GM21723 (cell line): ENCODE measurements at regions not wholly inside any gene's neighbourhood (a gene's known extent, or its start where the extent isn't known, plus 50 kb on each side); places are given as distances from the start of the nearest gene placed in this dataset.

ENCODE experiments used
- ATAC-seq: cut with Tn5 transposase; IDR thresholded peaks from one replicate; pipeline ENCODE4 v1.9.1; 2021; ENCODE audit warnings: mild to moderate bottlenecking, moderate library complexity; ENCODE audit not compliant: unreplicated experiment

- no peak for ATAC-seq
These were observed 208.3 kb downstream of the GXYLT1 start for GRCh38 chr12:41936333-41936732.

- ATAC-seq: no peak
These were observed 208.8 kb downstream of the GXYLT1 start for GRCh38 chr12:41935911-41936310.

DNA sequence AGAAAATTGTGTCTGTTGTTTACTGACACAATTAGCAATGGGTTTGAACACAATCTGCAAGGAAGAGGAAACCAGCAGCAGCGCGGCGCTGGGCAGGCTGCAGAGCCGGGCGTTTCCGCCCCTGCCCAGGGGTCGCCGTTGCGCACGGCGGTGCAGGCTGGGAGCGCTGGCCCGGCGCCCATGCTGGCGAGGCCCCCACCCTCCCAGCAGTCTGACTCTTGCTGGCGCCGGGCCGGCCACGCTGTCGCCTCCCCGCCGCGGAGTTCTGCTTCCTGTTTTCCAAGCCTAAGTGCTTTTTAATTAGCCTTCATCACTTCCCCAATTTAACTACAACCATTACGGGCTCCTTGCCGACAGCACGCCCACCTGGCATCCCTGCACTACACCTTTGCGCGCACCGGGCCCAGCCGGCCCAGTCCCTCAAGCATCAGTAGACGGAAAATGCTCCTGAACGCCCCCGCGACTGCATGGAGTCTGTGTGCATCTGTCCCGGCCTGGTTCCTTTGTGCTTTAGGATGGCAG is 212.1 kb downstream of the GXYLT1 start:
- ATAC-seq: no peak

DNA sequence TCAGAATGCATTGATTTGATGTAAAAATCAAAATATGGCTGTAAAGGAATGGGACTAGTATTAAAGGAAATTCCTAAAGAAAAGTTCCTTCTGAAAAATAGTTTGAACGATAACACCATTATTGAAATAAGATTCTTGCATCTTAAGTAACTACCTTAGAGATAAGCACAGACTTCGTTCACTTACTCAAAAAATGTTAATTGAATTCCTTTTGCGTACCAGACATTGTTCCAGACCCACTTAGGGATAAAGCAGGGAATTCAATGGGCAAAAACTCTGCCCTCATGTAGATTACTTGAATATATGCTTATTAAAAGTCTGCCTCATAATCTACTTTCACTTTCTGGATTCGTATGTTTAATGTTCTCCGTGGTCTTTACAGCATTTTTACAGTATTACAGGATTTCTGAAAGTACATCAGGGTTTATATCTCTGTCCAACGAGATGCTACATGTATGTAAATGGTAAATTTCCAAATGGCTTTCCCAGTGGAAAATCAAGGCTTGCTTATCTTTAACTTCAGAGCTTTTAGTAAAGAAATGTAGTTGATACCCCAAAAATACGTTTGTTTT is 213.7 kb downstream of the GXYLT1 start:
- ATAC-seq: no peak

- ATAC-seq: no peak
These were observed 220.6 kb downstream of the GXYLT1 start for GRCh38 chr12:41924111-41924510.

- no peak for ATAC-seq
These were observed 221.3 kb downstream of the GXYLT1 start for GRCh38 chr12:41923351-41923750.

DNA sequence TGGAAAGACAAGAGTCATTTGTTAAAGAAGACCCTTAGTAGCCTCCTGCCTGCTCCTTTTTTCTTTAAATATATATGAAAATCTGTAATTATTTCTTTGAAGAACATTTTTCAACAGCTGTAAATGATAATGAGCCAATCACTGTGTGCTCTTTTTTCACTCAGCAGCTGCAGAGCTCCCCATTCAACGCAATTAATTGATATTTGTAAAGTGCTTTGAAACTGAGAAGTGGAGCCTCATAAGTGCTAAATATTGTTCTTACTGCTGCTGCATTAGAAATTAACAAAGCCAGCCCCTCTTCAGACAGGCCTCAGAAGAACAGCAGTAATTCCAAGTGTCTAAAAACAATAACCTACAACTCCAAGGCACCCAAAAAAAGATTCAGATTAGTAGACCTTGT is 224.3 kb downstream of the GXYLT1 start:
- no peak for ATAC-seq

DNA sequence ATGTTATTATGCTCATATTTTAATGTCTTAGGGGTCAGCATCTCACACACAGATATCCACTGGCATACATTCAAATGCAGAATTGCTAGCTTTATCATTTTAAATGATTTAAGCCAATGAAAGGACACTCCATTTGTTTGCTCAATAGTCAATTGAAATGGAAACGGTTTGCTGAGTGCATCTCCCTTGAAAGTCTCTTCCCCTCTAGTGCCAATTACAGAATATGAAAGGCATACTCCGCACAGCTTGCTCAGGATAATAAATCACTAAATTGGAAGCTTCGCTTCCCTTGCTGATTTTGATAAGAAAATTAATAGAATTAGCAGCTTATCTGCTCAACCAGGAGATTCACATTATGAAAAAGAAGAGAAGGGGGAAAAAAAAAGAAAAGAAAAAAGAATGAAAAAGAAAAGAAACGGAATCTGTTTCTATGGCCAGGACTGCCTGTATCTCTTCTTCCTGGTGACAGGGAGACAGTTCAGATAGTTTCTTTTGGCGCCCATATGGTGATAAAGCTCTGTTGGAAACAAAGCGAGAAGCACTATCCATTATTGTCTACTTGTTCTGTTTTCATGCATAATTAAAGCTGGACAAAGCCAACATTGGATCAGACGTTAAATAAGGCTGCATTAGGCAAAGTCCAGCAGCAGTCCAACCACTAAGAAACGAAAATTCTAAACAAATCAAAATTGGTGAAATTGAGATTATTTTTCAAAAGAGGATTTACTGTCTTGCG is 225.0 kb downstream of the GXYLT1 start:
- ATAC-seq: no peak

DNA sequence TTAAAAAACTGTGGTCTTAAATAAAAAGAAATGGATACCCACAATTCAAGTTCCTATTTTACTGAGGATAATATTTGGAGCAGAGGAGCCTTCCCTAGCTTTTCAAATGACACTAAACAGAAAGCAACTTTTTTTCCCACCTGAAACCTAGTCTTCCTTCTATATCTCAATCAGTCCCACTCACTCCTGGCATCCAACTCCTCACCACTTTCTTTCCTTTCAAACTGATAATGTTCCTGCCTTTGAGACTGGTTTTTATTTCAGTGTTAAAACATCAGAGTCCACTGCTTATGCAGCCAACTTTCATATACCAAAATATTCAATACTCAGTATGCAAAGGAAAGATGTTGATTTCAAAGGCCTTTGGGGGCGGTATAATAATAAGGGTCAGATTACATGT is 225.6 kb downstream of the GXYLT1 start:
- ATAC-seq: no peak

DNA sequence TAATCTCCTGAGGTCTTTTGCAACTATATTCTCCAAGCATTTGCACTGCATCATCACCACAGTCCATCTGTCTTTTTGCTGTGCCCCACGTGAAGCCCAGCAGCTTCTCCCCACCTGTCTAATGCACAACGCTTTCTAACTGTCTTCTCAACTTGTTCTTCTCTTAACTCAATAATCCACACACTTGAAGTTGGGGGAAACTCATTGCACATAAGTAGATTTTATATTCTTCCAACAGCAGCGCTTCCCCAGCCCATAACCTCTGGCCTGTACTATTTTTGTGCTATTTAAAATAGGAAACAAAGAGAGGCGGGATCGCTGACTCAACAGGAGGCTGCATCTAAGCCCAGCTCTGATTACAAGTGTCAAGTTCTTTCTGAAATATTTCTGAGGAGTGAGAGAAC is 226.7 kb downstream of the GXYLT1 start:
- no peak for ATAC-seq

- peak; percentile 67 for ATAC-seq
These were observed 227.5 kb downstream of the GXYLT1 start for GRCh38 chr12:41917181-41917580.

DNA sequence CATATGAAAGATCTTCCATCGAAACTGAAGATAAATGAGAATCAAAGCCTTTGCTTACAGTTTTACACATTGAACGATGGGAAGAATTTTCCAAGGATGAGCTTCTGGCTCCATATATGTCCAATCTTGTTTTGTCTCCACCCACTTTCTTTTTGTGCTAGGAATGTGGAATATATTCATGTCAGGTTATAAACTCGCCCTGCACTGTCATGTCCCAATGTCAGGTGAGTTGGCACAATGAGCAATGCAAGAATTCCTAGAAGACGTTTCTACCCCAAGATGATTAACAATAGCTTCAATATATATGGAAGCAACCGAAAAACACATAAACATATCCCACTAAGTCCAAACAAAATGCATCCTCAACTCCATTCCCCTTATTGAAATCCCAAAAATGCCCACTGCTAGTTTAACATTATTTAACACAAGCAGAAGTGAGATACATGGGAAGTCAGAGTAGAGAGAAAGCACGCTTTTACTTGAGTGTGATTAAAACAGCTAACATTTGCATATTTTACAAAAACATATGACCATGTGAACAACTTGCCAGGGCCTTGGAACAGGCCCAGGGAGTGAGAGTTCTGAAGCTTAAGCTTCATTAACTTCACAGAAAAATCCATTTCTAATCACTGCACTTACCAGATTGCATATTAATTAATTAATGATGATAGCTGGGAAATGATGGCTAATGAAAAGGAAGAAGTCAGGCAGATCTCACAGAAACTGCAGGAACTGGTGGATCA is 233.9 kb downstream of the GXYLT1 start:
- no peak for ATAC-seq

DNA sequence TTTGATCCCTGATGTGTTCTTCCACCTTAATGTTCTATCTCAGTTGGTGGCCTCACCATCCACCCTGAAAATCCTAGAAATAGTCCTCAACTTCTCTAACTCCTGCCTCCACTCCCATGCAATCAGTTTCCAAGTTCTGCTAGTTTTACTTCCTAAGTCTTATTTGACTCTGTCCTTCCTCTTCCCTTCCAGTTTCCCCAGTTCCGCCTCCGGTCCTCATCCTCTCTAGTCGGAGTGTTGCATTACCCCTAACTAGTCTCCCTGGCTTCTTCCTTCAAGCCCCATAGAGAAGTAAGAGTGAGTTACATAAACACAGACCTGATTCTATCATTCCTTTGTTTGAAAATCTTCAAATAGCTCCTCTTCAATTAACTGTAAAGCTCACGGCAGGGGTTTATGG is 236.5 kb downstream of the GXYLT1 start:
- no peak for ATAC-seq

- ATAC-seq: no peak
These were observed 237.1 kb downstream of the GXYLT1 start for GRCh38 chr12:41907550-41907949.

GRCh38 chr12:41907021-41907420 is 237.7 kb downstream of the GXYLT1 start:
- no peak for ATAC-seq

GRCh38 chr12:41905759-41906297 is 238.8 kb downstream of the GXYLT1 start:
- ATAC-seq: no peak

- no peak for ATAC-seq
These were observed 239.5 kb downstream of the GXYLT1 start for GRCh38 chr12:41905073-41905758.

DNA sequence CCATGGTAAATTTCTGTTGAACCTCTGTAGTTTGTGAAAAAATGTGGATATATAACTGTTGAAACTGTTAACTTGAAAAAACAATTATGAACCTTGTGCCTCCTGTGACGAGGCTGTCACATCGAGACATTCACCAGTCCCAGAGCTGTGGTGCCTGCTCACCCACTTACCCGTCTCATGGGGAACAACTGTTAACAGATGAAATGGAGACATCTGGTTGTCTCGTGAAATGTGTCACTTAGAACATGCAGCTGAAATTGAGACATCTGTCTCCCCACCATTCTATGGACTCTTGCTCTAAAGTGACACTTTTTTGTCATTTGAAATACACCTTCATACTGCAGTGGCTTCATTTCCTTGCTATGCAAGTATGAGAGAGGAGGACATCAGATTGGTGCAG is 240.6 kb downstream of the GXYLT1 start:
- no peak for ATAC-seq

DNA sequence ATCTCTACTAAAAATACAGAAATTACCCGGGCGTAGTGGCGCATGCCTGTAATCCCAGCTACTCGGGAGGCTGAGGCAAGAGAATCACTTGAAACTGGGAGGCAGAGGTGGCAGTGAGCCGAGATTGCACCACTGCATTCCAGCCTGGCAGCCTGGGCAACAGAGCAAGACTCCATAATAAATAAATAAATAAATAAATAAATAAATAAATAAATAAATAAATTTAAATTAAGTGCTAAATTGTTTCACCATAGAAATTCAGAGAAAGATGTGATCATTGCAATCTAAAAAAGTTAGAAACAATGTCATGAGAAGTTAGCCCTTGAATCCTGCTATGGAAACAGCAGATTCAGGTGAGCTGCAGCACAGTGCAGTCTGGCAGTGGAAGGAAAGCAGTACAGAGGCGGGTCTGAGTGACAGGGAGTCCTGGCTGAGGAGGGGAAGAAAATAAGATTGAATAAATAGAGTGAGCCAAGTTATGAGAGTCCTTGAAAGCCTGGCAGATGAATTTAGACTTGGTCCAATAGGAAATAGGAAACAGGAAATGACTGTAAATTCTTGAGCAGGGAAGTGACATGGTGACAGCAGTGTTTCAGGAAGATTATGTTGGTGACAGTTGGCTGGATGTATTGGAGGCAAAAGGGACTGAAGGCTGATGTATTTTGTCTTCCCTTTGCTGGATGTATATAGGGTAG is 241.5 kb downstream of the GXYLT1 start:
- no peak for ATAC-seq

DNA sequence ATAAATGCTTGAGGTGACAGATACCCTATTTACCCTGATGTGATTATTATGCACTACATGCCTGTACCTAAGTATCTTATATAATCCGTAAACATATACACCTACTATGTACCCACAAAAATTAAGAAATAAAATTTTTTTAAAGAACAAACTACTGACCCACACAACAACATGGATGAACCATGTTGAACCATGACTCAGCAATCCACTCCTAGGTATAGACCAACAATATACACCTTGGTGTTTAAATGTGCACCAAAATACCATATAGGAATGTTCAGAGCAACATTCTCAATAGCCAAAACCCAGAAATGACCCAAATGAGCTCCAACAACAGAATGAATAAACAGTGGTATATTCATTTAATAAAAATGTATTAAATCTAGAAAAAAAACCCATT is 245.1 kb downstream of the GXYLT1 start:
- ATAC-seq: no peak
